ENCODE measurements at regions not wholly inside any gene's neighbourhood (a gene's known extent, or its start where the extent isn't known, plus 50 kb on each side); places are given as distances from the start of the nearest gene placed in this dataset.
A peak's percentile ranks its signal among the peaks of the same experiment; 100 is the strongest.

DNA sequence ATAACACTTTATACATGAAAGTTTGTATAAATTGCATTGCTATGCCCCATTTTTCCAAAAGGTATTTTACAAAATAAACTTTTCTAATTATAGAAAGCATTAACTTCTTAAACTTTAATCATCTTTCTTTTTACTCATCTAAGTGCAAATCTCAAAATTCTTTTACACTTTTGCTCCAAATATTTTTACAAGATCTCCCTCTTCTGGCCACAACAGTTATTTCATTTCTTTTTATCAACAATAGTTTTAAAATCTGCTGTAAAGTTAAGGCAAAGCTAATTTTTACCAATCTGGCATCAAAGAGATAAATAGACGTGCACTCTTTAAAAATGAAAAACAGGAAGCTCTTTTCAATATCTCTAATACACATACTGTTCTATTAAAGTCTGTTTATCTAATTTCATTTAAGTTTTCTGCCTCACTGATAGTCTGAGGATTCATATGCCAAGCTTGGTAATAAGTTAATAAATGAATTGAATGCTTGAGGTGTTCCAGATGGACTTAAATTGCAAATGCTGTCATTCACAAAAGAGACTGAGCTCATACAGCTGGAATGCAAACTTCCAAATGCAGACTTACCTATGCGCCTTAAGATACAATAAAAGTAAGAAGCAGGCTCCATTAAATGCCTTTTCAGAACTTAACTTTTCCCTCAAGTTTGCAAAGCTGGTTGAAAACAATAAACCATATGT lies 583.0 kb upstream of the ATXN8OS start:
- no peaks in the 10 kb centered on the region for H3K9me3 ChIP-seq (ENCODE audit: insufficient read depth in 2 of 2, low read depth in 1 of 2, low read length in 1 of 2)
- no peak overlapping the region for H3K4me2 ChIP-seq (ENCODE audit: insufficient read depth in 1 of 2, low read depth in 2 of 2, low read length in 2 of 2)
- no peak overlapping the region for H3K56ac ChIP-seq (replicated peaks; ENCODE audit: insufficient read length, low read depth, low read length)
- CTCF ChIA-PET (ENCODE audit: partially characterized antibody), result interaction anchor here (0.7 to 2.1 kb wide), 11 partner anchors 9 to 714 kb away, joined by 3 to 6 read pairs (median 3); no protein-coding TSS in a partner anchor
- no peaks in the 10 kb centered on the region for H3K79me2 ChIP-seq (ENCODE audit: control insufficient read depth in 1 of 2, insufficient read depth in 2 of 2, low read length in 2 of 2)
- H3K23me2 ChIP-seq (ENCODE audit: low read depth, low read length), result no peaks in the 10 kb centered on the region
- H2BK120ac ChIP-seq (replicated peaks; ENCODE audit: low read depth, low read length), result no peak overlapping the region
- no peak overlapping the region for H3K14ac ChIP-seq (ENCODE audit: insufficient read length)
- H2BK20ac ChIP-seq (ENCODE audit: low read length), result no peak overlapping the region
- H3K36me3 ChIP-seq (ENCODE audit: control insufficient read depth in 2 of 4, insufficient read depth in 4 of 4, low read length in 3 of 4), result no peaks in the 10 kb centered on the region
- no peak overlapping the region for H2BK5ac ChIP-seq (ENCODE audit: low read depth, low read length)
- H3K27ac ChIP-seq (ENCODE audit: low read depth, low read length), result no peak overlapping the region
- FAIRE-seq (no peak), DNase-seq (ENCODE audit: low read depth in 1 of 2, low spot score in 2 of 2) (no peak)
- H3K4ac ChIP-seq (replicated peaks; ENCODE audit: insufficient read length, low read depth, low read length), result no peak overlapping the region
- no peak overlapping the region for H4K8ac ChIP-seq (ENCODE audit: extremely low read depth, insufficient read depth, low read length)
- no peak overlapping the region for H3K18ac ChIP-seq (ENCODE audit: extremely low read depth, low read length)
- 64% methylated on average over 2 of the region's 2 CpGs; no CpG with 5 or more reads in 1 of the 2 experiments for WGBS, 2 experiments (ENCODE audit: extremely low coverage in 1 of 2, insufficient coverage in 1 of 2, insufficient read length in 1 of 2, insufficient replicate concordance in 2 of 2, low coverage in 1 of 2, low lambda C conversion rate in 2 of 2, missing lambda C conversion rate in 1 of 2)
- H3K4me1 ChIP-seq (replicated peaks in 1 of 4; ENCODE audit: control insufficient read depth in 3 of 4, insufficient read depth in 4 of 4, low read length in 3 of 4), result no peaks in the 10 kb centered on the region
- no peak overlapping the region for H4K5ac ChIP-seq (ENCODE audit: insufficient read length, low read depth, low read length)
- H3K9ac ChIP-seq (replicated peaks in 1 of 4; ENCODE audit: extremely low read depth in 1 of 4, low read depth in 3 of 4, low read length in 3 of 4), result no peak overlapping the region
- no peaks in the 10 kb centered on the region for H3K79me1 ChIP-seq (ENCODE audit: low read depth, low read length)
- no peak overlapping the region for H2AFZ ChIP-seq (ENCODE audit: low read length)
- H4K91ac ChIP-seq (replicated peaks; ENCODE audit: insufficient read length, low read length), result no peak overlapping the region
- H2BK12ac ChIP-seq (ENCODE audit: low read depth, low read length), result no peak overlapping the region
- TF ChIP-seq CEBPB (IDR thresholded peaks at IDR 0.05; ENCODE audit: low read depth, low read length) (no peak), RAD21 (IDR thresholded peaks at IDR 0.05 in 1 of 2, conservative IDR thresholded peaks at IDR 0.05 in 1 of 2; ENCODE audit: low read depth in 2 of 2, low read length in 2 of 2) (peak in 1 of 2 experiments; percentile 41; a peak in 3 of 4 replicates)
- no peak overlapping the region for H3K4me3 ChIP-seq (ENCODE audit: extremely low read depth in 1 of 4, insufficient read depth in 2 of 4, low read depth in 3 of 4, low read length in 4 of 4)
- H3K27me3 ChIP-seq (replicated peaks in 1 of 4; ENCODE audit: control insufficient read depth in 3 of 4, extremely low read depth in 1 of 4, insufficient read depth in 3 of 4, low read length in 3 of 4), result no peaks in the 10 kb centered on the region
- H2BK15ac ChIP-seq (ENCODE audit: low read length), result no peak overlapping the region
- H3K23ac ChIP-seq (ENCODE audit: insufficient read length), result no peak overlapping the region
- H2AK5ac ChIP-seq (ENCODE audit: low read depth, low read length), result no peak overlapping the region
- H4K20me1 ChIP-seq (replicated peaks in 1 of 2; ENCODE audit: control insufficient read depth in 1 of 2, insufficient read depth in 2 of 2, low read length in 2 of 2), result no peaks in the 10 kb centered on the region
- POLR2A ChIA-PET (ENCODE audit: partially characterized antibody), result no interaction called here

Measured in H1 (cell line).